DMS 273 treated with DMSO at 0.1 percent for 48 hours (cell line): ENCODE measurements at regions not wholly inside any gene's neighbourhood (a gene's known extent, or its start where the extent isn't known, plus 50 kb on each side); places are given as distances from the start of the nearest gene placed in this dataset.

Source experiments
- DNase-seq: peaks from one replicate; lab custom pipeline; 2025; lab: John Stamatoyannopoulos, UW

DNA sequence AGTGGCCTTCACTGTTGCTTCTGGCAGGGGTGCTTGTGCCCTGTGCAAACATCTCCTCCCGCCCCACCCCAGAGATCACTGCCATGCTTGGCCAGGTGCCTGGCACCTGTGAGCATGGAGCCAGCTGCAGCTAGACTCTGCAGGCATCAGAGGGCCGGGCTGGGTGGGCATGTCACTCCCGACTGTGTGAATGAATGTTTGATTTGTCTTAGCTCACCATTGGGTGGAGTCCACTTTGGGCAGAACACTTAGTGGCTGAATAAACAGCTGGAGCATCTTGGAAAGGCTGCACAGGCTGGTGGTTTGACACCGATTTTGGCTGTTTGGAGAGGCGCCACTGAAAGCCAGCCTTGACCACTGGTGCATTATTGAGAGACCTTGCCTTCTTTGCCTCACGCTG is 267.3 kb downstream of the DLEU7 start:
- DNase-seq: no peak

DNA sequence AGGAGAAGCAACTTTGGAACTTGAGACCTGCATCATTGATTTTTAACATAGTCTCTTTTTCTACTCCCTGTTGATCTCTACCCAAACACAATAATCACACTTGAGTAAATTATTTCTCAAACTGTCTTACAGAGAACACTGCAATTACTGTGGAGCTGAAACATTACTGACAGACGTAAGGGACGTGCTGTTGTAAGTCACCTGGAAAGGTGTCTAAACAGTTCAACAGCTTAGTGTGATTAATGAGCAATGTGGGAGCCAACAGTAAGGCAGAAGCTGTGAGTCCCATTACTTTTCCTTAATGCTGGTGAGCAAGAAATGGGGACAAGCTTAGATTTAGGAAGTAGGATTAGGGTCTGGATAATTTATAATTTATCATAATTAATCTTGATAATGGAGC is 265.7 kb downstream of the DLEU7 start:
- DNase-seq: no peak

DNA sequence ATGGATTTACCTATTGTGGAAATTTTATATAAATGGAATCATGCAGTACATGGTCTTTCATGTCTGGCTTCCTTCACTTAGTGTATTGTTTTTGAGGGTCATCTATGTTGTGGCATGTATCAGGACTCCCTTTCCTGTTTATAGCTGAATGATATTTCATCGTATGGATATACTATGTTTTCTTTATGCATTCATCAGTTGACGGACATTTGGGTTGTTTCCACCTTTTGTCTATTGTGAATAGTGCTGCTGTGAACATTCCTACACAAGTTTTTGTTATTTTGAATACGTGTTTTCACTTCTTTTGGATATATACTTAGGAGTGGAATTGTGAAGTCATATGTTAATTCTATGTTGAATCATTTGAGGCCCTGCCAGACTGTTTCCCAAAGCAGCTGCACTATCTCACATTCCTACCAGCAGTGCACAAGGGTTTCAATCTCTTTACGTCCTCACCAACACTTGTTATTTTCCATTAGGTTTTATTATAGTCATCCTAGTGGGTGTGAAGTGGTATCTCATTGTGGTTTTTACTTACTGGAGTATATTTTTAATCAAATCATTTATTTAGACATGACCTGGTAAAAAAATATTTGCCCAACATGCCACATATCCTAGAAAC is 262.7 kb downstream of the DLEU7 start:
- DNase-seq: no peak

DNA sequence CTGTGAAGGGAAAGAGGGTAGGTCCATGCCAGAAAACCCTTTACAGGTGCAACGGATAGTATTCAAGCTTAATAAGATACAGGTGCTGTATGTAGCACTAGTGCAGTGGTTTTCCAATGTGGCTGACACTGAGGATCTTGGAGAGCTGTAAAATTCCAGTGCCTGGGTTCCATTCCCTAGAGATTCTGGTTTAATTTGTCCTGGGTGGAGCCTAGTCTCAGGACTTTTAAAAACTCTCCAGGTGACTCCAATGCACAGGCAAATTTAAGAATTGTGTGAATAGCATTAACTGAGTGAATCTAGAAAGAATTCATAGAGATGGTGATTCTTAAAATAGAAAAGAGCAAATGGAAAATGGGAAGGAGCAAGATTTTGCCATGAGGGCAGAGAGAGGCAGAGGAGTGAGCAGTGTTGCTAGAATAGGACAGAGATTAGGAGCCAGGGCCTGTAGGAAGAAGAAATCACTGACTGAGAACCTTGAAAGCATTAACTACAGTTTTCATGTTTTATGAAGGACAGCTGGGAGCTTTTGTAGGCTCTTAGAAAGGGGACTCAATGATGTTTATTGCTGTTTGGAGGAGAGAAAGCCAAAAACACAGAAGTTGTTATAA is 261.8 kb downstream of the DLEU7 start:
- DNase-seq: no peak

DNA sequence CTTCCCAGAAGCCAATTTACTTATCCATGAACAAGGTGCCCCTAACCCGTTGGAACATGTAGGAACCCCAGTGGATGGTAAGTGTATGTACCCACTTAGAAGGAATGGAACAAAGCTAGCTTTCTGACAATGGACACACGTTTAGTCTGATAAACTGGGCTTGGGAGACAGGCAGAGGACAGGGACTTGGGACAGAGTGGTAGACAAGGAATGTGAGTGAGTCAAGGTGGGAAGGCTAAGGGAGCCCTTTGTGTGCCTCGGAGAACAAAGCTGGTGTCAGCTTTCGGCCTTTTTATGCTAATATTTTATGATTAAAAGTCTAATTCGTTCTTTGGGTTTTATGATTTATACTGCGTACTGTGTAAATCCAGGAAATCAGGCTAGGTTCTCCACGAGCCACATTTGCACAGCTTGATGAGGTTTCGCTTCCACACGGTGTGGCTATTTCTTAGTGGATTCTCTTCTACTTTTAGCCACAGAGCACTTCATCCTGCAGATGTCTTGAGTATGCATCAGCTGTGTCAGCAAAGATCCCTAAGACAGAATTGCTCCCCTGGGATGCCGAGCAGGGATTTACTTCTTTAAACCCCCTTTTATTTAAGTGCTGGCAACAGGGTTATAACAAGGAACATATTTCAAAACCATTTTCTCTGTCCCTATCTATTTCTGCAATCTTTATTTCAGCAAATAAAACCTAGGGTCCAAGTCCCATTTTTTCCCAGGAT is 258.5 kb downstream of the DLEU7 start:
- DNase-seq: no peak

DNA sequence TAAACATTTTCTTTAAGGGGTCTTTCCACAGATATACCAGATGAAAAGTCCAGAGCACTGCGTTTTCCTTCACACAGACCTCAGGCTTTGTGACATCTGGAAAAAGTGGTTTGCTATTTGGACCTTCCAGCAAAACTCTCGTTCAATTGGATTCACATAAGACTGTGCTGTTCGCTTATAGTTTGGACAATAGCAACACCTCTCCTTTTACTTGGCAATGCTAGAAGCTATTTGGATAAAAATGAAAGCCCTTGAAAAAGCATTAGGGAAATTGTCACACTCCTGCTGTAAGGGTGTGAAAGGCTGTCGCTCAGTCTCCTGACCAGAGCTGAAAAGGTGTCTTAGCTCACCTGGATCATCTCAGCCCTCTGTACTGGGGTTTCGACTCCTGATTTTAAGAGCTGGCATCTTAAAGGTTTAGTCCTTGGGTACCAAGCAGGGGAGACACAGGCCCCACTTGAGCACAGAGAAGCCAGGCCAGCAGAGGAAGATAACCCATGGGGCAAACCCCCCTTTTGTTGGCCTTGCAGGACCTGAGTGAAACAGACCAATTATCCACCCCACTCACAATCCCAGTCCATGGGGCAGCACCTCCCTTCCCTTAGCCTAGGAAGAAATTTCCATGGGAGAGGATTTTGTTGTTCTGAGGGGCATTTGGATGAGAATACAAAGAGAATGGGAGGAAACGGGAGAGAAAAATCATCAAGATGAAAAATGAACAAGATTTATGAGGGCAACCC is 257.6 kb downstream of the DLEU7 start:
- no peak for DNase-seq

DNA sequence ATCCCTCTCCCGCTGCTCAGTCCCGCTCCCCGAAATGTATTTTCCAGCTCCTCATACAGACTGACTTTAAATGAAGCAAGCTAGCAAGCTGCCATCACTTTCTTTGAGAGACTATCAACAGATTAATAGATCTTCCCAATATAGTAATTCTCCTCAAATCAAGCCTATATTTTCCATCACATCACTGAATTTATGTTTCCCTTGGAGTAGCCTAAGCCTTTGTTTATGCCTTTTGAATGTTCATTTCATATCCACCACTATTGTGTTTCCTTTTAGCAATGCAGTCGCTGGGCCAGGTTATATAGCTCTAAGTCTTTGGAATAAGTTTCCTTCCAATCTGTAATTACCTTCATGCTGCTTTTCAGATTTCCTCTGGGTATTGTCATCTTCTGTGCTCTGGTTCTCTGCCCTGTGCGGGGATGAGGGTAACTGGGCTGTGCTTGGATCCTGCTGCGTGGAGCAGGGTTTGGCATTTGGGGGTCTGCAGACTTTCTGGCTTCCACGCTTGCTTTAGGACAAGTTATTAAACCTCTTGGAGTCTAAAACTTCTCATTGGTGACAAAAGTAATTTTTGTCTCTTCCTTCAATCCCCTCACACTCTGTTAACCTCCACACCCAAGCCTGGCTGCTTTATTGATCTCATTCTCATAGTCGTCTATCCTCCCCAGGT is 256.9 kb downstream of the DLEU7 start:
- DNase-seq: no peak

DNA sequence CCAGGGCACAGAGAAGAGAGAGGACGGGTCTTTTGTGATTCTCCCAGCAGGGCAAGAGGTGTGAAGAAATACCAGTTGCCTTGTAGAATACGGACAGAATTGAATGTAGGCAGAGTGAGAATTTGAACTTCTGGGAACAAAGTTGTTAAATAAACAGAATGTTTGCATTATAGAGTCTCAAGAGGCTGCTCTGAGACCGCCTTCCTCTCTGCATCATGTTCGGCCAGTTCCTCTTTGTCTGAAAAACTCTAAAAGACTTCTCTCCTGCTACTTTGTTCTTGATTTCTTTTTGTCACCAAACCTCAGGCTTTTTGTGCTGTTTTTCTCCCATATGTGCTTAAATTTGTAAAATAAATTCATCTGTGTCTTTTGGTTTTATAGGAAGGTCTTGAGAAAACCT is 256.4 kb downstream of the DLEU7 start:
- no peak for DNase-seq

DNA sequence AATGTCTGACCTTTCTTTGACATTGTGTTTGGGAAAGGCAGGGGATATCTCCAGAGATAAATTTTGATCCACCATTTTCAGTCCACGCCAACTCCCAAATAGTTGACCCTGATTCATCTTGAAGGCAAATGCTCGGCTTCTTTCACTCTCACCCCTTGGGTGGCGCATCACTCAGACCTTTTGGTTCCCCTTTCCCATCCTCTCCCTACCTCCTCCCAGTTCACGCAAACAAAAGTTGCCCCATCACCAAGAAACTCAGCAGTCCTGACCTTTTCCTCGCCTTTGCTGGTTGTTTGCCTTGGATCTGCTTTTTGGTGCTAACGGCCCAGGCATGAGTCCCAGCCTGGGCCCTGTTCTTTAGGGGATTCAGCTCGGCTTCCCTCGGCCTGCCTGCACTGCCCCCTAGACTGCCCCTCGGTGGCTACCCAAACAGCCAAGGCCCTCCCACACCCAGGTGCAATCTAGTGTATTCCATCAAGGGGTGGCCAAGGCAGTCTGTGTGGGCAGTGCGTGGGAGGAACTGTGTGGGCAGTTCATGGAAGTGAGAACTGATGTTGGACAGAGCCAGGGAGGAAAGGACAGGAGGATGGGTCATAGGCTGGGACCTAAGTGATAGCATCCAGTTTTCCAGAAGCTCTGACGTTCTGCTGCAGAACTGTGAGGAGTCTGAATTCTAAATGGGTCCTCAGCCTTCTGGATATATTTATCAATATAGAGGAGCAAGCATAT is 255.7 kb downstream of the DLEU7 start:
- DNase-seq: no peak

DNA sequence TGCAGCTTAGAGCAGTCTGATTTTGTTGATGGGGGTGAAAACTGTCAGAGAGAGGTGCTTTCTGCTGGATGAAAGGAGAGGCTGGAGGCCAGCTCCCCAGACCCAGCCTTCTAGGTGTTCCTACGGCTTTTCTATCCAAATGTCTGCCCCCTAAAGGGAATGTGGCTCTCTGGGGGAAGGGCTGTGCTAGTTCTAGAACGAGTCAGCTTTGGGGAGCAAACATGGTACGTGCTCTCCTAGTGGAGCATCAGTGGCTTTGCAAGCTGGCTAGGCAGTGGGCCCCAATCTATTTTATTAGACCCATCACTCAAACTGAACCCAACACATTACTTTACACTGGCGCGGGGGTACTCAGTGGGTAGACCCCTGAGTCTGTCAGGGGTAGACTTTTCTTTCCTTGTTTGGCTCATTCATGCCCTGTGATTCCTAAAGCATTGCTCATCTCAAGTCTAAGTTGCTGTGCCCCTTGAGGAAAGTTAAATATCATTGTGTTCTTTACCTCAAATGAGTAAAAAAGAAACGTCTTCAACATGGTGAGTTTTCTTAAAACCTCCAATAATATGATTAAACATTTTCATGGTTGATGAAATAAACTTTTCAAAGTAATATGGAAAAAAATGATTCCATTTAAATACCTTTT is 254.9 kb downstream of the DLEU7 start:
- no peak for DNase-seq

DNA sequence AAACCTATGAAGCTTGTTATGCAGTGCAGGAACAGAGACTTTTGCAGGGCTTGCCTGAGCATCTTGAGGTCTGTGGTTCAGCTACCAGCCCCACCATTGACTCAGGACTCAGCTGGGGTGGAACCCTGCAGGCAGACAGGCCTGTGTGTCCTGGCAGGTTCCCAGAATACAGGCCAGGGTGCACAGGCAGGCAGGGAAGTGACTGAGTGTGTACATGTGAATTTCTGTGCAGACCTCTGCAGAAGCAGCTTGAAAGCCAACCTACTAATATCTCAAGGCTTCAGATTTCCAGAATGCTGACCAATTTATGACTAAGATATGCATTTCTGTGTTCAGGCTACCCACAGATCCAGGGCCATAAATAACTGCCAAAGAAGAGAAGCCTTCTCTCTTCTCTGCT is 254.4 kb downstream of the DLEU7 start:
- no peak for DNase-seq

DNA sequence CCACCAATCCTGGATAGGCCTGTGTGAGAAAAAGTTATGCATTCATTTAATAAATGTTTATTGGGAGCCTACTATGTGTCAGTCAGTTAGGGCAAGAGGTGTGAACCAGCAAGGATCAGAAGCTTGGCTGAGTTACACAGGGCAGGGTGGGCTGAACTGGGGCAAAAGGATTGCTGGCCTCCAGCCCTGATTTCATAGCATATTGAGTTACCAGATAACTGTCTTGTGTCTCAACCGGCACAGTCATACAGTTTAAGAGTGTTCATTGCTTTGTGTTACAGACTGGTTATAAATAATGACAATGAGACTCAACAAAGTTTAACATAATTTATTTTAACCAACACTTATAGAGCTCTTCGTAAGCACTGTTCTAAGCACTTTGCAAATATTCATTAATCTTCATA is 253.8 kb downstream of the DLEU7 start:
- no peak for DNase-seq

DNA sequence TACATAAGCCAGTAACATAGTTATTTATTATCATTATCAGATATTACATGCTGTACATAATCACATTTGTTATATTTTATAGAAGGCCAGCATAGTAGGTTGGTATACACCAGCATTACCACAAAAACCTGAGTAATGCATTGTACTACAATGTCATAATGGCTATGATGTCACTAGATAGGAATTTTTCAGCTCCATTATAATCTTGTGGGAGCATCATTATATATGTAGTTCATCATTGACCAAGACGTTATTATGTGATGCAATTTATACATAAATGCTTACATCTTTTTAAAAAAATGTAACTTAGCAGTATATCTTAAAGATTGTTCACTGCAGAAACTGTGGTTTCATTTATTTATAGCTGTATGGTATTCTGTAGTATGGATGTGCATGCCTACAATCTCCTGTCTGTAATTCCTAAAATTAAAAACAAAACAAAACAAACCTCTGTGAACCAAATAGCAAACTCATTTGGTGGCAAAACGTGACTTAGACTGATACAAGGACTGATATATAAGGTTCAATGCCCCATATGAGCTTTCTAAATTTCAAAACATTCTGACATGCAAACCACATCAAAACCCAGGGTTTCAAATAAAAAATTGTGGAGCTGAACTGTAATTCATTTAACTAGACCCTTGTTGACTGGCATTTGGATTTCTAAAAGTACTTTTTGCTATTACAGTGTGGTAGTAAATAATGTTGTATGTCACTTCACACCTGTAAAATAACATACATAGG is 250.9 kb downstream of the DLEU7 start:
- DNase-seq: no peak

DNA sequence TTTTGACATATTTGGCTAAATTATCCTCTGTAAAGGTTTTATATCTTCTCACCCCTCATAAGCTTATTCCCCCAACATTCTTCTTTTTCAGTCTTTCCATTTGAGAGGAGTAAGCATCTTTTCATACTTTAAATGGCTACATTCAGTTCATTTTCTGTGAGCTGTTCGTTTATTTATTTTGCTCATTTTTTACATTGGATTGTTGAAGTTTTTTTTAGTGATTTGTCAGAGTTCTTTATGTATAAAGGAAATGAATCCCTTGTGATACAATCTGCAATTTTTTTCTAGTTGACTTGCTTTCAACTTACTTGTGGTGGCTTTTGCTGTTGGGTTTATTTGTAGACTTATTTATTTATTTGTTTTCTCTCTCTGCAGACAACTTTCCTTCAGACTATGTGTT is 250.3 kb downstream of the DLEU7 start:
- no peak for DNase-seq

DNA sequence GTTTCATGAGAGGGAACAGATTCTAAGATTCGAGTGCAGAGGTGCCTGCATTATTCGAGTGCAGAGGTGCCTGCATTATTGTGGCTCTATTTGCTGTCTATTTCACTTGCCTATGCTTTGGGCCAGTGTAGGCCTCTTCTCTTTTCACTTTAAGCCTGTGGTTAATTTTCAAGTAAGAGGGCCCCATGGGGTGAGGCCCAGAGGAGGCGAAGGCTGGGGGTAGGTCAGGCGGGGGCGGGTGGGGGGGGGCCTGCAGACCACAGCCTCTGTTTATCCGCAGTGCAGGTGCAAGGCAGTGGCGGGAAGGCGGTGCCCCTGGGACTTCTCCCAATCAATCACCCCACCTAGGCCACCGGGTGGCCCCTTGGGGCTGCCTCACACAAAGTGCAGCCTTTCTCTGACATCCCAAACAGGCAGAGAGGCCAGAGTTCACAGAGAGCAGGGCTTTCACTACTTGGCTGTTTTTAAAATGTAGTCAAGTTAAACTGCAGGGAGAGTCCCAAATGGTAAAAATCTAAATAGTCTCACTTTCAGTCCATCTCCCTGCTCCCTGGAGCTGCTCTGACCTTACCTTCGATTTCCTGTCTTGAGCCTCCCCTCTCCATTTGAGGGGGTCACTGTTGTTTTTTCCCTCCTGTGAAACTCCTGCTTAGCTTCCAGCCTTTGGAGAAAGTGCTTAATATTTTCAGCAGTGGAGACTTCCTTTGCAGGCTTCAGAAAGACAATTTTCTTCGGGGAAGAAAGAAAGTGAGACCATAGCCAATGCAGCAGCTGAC is 249.0 kb downstream of the DLEU7 start:
- no peak for DNase-seq

DNA sequence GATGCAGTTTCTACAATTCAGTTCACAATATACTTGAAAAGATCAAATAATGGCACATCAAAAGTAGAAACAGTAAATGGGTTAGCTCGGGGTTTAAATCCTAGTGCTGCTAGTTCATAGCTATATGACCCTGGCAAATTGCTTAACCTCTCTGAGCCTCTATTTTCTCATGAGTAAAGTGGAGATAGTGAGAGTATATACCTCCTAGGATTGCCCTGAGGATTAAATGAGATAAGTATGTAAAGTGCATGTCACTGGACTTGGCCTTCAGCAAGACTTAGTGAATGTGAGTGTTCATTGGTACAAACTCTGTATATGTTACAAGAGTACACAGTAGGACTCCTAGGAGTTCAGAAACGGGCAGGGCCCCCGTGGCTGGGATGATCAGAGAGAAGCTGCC is 248.3 kb downstream of the DLEU7 start:
- no peak for DNase-seq

DNA sequence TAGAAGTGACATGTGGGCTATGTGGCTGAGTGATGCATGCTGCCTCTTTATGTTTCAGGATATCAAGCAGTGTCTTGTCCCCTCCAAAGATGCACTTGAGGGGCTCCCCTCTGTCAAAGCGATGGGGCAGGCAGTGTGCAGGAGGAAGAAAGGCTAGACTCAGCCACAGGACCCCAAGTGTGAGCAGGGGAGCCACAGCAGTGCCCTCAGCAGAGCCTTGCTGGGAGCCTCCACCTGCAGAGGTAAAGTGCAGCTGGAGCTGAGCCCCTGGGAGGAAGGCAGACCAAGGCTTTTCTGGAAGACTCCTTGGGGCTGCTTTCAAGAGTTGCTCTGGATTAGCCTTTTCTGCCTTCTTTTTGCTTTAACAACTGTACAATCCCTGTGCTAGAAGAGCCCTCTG is 247.3 kb downstream of the DLEU7 start:
- DNase-seq: no peak

DNA sequence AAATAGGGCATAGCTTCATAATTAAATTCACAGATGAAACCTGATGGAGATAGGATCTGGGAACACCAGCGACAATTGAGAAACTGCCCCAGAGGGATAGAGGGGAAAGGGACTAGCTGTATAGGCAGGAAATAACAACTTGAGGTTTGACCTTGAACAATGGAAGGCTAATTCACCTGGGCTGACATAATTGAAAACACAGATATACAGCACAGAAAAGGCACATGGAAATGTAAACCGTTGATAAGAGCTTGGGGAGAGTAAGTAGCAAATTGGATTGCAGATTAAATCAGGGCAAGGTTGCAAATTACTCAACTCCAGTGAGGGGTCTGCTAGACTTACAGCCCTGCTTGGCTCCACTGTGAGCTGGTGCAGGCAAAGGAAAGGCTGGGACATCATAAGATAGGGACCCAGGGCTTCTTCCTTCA is 246.7 kb downstream of the DLEU7 start:
- no peak for DNase-seq

DNA sequence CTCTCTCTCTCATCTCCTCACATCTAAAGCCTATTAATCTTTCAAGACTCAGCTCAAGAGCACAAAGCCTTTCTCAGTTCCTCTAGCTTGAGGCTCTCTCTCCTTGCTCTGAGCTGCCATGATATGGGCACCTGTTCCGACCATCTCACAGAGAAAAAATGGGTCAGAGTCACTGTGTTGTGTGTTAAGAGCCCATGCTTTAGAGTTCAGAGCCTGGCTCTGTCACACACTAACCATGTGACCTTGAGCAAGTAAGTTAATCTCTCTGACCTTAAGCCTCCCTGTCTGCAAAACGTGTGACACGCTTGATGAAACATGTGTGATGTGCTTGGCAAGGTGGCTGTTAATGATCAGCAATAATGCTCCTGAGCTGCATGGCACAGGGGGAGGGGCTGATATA is 245.2 kb downstream of the DLEU7 start:
- DNase-seq: no peak

DNA sequence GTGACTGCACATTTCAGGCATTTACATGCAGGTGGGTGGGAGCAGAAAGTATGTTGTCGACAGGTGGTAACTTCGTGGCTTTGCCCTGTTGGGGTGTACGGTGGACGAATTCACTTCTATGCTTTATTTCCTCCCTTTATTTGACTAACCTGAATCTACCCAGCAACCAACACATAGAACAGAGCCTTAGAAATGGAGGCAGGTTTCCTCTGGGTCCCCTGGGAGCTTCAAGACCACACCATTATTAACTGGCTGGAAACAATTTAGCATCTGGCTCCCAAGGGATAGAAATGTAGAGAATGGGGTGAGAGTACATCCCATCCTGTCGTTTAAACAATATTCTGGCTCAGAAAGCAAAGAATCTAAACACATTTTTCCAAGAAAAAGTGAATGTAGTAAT is 244.4 kb downstream of the DLEU7 start:
- no peak for DNase-seq
